Stomach (tissue), 8 donors: ENCODE measurements at regions not wholly inside any gene's neighbourhood (a gene's known extent, or its start where the extent isn't known, plus 50 kb on each side); places are given as distances from the start of the nearest gene placed in this dataset.

ENCODE experiments used
- DNase-seq, 2 donors: peaks; one replicate each; pipeline versions ENCODE4 v3.0.0 to v3.0.0-alpha.2; 2013 to 2019
- H3K27ac ChIP-seq, 5 donors: fragments of 200-600 bp in 4 of 5; sonication (generic) in 4 of 5; one replicate each; pipeline ENCODE4 v1.5.1; 2013 to 2019; ENCODE audit warnings: mild to moderate bottlenecking in 1 of 5, moderate library complexity in 1 of 5
- H3K27me3 ChIP-seq, 3 donors: fragments of 200-600 bp; sonication (generic); one replicate each; pipeline ENCODE4 v1.5.1; 2017 to 2019; ENCODE audit warnings: mixed run types in 1 of 3
- H3K36me3 ChIP-seq, 4 donors: fragments of 200-600 bp; sonication (generic); 1 replicate in 3 of 4; 2 replicates in 1 of 4; pipeline ENCODE4 v1.5.1; 2016 to 2019
- H3K4me1 ChIP-seq, 4 donors: fragments of 200-600 bp; sonication (generic); one replicate each; pipeline ENCODE4 v1.5.1; 2016 to 2019
- H3K4me3 ChIP-seq, 4 donors: fragments of 200-600 bp; sonication (generic) in 3 of 4; one replicate each; pipeline ENCODE4 v1.5.1; 2016 to 2019; ENCODE audit warnings: mild to moderate bottlenecking in 1 of 4
- H3K9me3 ChIP-seq, 4 donors: fragments of 200-600 bp; sonication (generic); one replicate each; pipeline ENCODE4 v1.5.1; 2016 to 2019
- EP300 ChIP-seq: sonication (generic); formaldehyde crosslinking; IDR thresholded peaks from one replicate; pipeline ENCODE4 v1.6.1; 2017; ENCODE audit warnings: antibody characterized with exemption
- POLR2A ChIP-seq, 4 donors: fragments of 450-650 bp; IDR thresholded peaks; one replicate each; pipeline ENCODE4 v1.6.1; 2016; ENCODE audit warnings: antibody characterized with exemption in 4 of 4, control low read depth in 2 of 4, mild to moderate bottlenecking in 1 of 4, moderate library complexity in 1 of 4
- POLR2AphosphoS5 ChIP-seq, 3 donors: sonication (generic); formaldehyde crosslinking; IDR thresholded peaks; one replicate each; pipeline ENCODE4 v1.6.1; 2016; ENCODE audit warnings: antibody characterized with exemption in 3 of 3
- WGBS, 5 donors: extraction: QIAGEN DNeasy Blood & Tissue Kit in 3 of 5; methylation state at CpG; one replicate each; pipeline versions ENCODE4 v1.1.5 to v1.1.7; 2013 to 2018; 5-methylcytosine and 5-hydroxymethylcytosine counted together
- intact Hi-C: fragments of 100-400 bp; cut with DNase I; formaldehyde crosslinking; loops from one replicate; pipeline ENCODE4 v1.15.1; 2023; ENCODE audit warnings: low total_unique reads
- TF ChIP-seq, protein P1 (sequence below), 7 experiments: fragments of 450-650 bp in 4 of 7; fragments of 200-600 bp in 3 of 7; sonication (generic) in 3 of 7; IDR thresholded peaks; one replicate each; pipeline ENCODE4 v1.5.1; 2016 to 2019; ENCODE audit warnings: antibody characterized with exemption in 7 of 7, control low read depth in 2 of 7, mild to moderate bottlenecking in 1 of 7
- donor health status: healthy with polysubstance abuse.
- donor health status: Bipolar disorder and iron deficiency.
- donor health status: healthy.

DNA sequence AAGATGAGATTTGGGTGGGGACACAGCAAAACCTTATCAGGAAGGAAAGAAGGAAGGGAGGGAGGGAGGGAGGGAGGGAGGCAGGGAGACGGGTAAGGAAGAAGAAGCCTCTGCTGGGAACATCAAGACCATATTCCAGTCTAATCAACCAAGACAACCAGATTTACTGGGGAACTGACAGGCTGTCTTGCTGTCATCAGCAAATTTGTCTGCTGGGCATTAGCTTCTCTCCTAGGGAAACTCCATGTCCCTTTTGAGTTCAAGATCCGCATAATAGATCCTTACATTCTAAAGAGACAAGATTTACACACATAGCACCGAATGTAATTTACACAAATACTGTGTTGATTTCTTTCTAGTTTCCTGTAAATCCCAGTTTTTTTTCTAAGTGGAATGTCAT is 1618.9 kb upstream of the ZEB2 start:
- DNase-seq, result no peak
- TF ChIP-seq EP300 (no peak), POLR2AphosphoS5 (IDR thresholded peaks at IDR 0.05) (no peak), POLR2A (IDR thresholded peaks at IDR 0.05) (no peak)
- TF ChIP-seq, protein P1, sequence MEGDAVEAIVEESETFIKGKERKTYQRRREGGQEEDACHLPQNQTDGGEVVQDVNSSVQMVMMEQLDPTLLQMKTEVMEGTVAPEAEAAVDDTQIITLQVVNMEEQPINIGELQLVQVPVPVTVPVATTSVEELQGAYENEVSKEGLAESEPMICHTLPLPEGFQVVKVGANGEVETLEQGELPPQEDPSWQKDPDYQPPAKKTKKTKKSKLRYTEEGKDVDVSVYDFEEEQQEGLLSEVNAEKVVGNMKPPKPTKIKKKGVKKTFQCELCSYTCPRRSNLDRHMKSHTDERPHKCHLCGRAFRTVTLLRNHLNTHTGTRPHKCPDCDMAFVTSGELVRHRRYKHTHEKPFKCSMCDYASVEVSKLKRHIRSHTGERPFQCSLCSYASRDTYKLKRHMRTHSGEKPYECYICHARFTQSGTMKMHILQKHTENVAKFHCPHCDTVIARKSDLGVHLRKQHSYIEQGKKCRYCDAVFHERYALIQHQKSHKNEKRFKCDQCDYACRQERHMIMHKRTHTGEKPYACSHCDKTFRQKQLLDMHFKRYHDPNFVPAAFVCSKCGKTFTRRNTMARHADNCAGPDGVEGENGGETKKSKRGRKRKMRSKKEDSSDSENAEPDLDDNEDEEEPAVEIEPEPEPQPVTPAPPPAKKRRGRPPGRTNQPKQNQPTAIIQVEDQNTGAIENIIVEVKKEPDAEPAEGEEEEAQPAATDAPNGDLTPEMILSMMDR (IDR thresholded peaks at IDR 0.05), result no peak
- H3K9me3 ChIP-seq, result no peaks in the 10 kb centered on the region
- no peaks in the 10 kb centered on the region for H3K4me1 ChIP-seq
- 80 to 91% (median 85%) methylated on average over 3 of the region's 3 CpGs for WGBS, 5 donors
- intact Hi-C loops, result no loop called here
- H3K36me3 ChIP-seq, result no peaks in the 10 kb centered on the region
- no peaks in the 10 kb centered on the region for H3K27me3 ChIP-seq
- H3K4me3 ChIP-seq, result no peak overlapping the region
- no peak overlapping the region for H3K27ac ChIP-seq

DNA sequence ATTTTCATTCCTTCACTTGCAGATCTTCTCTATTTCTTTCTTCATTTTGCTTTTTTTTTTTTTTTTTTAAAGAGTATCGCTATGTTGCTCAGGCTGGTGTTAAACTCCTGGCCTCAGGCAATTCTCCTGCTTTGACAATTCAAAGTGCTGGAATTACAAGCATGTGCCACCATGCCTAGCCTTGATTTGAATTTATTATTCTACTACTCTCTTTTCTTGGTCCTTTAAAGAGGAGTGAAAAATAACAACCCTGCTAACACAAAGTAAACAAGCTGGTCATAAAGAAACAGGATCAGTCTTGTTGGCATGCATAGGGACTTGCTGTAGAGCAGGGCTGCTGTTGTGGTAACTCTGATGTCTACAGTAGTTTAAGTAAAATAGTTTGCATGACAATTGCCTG is 1615.3 kb upstream of the ZEB2 start:
- WGBS, 5 donors, result 73 to 100% (median 95%) methylated on average over 1 of the region's 1 CpG
- Histone ChIP-seq H3K9me3 (no peaks in the 10 kb centered on the region), H3K36me3 (no peaks in the 10 kb centered on the region), H3K27ac (no peak overlapping the region), H3K4me3 (no peak overlapping the region), H3K4me1 (no peaks in the 10 kb centered on the region), H3K27me3 (no peaks in the 10 kb centered on the region)
- intact Hi-C loops, result no loop called here
- no peak for TF ChIP-seq POLR2A (IDR thresholded peaks at IDR 0.05)
- TF ChIP-seq EP300, result no peak
- TF ChIP-seq, protein P1 (IDR thresholded peaks at IDR 0.05), result no peak
- TF ChIP-seq POLR2AphosphoS5 (IDR thresholded peaks at IDR 0.05), result no peak
- DNase-seq, result no peak

DNA sequence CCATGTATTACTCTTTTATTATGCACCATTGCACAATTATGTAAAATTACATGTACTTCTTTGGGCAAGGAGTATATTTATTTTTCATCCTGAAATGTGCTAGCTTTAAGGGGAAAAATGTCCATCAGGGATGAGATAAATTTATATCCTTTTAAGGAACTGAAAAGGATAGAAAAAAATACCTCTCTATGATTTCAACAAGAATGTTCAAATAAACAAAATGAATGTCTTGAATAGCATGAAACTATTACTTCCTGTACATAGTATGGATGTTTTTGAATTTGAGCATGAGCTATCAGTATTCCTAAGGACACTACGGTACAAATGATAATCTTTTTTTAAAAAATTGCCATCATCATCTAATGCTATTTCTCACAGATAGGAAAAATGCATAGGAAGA is 1611.9 kb upstream of the ZEB2 start:
- Histone ChIP-seq H3K27ac (no peak overlapping the region), H3K4me1 (no peaks in the 10 kb centered on the region), H3K9me3 (no peaks in the 10 kb centered on the region), H3K27me3 (no peaks in the 10 kb centered on the region), H3K4me3 (no peak overlapping the region), H3K36me3 (no peaks in the 10 kb centered on the region)
- no peak for TF ChIP-seq EP300
- TF ChIP-seq, protein P1 (IDR thresholded peaks at IDR 0.05), result no peak
- no peak for TF ChIP-seq POLR2AphosphoS5 (IDR thresholded peaks at IDR 0.05)
- TF ChIP-seq POLR2A (IDR thresholded peaks at IDR 0.05), result no peak
- intact Hi-C loops, result no loop called here
- DNase-seq, result no peak
- WGBS, 5 donors, result 80 to 98% (median 89%) methylated on average over 1 of the region's 1 CpG

DNA sequence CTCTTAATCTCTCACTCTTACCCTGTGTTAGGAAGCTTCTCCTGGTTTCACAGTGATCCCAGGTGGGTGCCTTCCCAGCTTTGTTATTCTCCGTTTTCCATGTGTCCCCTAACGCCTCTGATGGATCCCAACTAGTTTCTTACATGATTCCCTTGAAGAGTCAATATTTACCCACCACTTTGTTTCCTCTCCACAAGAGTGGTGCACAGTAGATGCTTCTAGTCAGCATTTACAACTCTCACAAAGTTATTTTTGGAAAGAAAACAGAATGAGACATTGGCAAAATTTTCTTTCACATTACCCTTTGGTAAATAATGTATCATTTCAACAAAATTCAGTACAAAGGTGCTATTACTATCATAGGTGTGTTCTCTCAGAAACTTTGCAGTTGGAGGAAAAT is 1611.1 kb upstream of the ZEB2 start:
- Histone ChIP-seq H3K27ac (no peak overlapping the region), H3K9me3 (no peaks in the 10 kb centered on the region), H3K27me3 (no peaks in the 10 kb centered on the region), H3K36me3 (no peaks in the 10 kb centered on the region), H3K4me1 (no peaks in the 10 kb centered on the region), H3K4me3 (no peak overlapping the region)
- TF ChIP-seq, protein P1 (IDR thresholded peaks at IDR 0.05), result no peak
- TF ChIP-seq POLR2A (IDR thresholded peaks at IDR 0.05) (no peak), EP300 (no peak), POLR2AphosphoS5 (IDR thresholded peaks at IDR 0.05) (no peak)
- intact Hi-C loops, result no loop called here
- WGBS, 5 donors, result 27 to 60% (median 33%) methylated on average over 2 of the region's 2 CpGs
- DNase-seq, result no peak
